MM.1S (cell line): ENCODE measurements at regions not wholly inside any gene's neighbourhood (a gene's known extent, or its start where the extent isn't known, plus 50 kb on each side); places are given as distances from the start of the nearest gene placed in this dataset.

ENCODE experiments used
- DNase-seq: peaks from one replicate; pipeline ENCODE4 v3.0.0-alpha.2; 2015
- H2AFZ ChIP-seq: fragments of 300-600 bp; sonication (generic); 2 replicates; pipeline ENCODE4 v1.6.0; 2016; ENCODE audit warnings: antibody characterized with exemption, low read length
- H3F3A ChIP-seq: fragments of 300-600 bp; sonication (generic); 2 replicates; pipeline ENCODE4 v1.6.1; 2016; ENCODE audit warnings: mild to moderate bottlenecking, antibody characterized with exemption, low read length, moderate library complexity, mixed read lengths; ENCODE audit not compliant: insufficient read depth
- H3K27ac ChIP-seq: fragments of 300-600 bp; sonication (generic); 2 replicates; pipeline ENCODE4 v1.5.1; 2016; ENCODE audit warnings: mild to moderate bottlenecking, low read length
- H3K27me3 ChIP-seq: fragments of 300-600 bp; sonication (generic); replicated peaks from 2 replicates; pipeline ENCODE4 v1.6.0; 2016; ENCODE audit warnings: low read length; ENCODE audit not compliant: insufficient read depth
- H3K36me3 ChIP-seq: fragments of 300-600 bp; sonication (generic); replicated peaks from 2 replicates; pipeline ENCODE4 v1.6.1; 2016; ENCODE audit warnings: mild to moderate bottlenecking, low read length, mixed read lengths; ENCODE audit not compliant: insufficient read depth
- H3K4me1 ChIP-seq: fragments of 300-600 bp; sonication (generic); 2 replicates; pipeline ENCODE4 v1.6.1; 2016; ENCODE audit warnings: low read length, mixed read lengths
- H3K4me2 ChIP-seq: fragments of 300-600 bp; sonication (generic); 2 replicates; pipeline ENCODE4 v1.6.0; 2016; ENCODE audit warnings: low read depth, low read length
- H3K4me3 ChIP-seq: fragments of 300-600 bp; sonication (generic); 2 replicates; pipeline ENCODE4 v1.5.1; 2016; ENCODE audit warnings: low read length, mixed read lengths
- H3K79me2 ChIP-seq: fragments of 300-600 bp; sonication (generic); 2 replicates; pipeline ENCODE4 v1.6.1; 2016; ENCODE audit warnings: mixed run types, low read length, mixed read lengths
- H3K9ac ChIP-seq: fragments of 300-600 bp; sonication (generic); 2 replicates; pipeline ENCODE4 v1.6.1; 2016; ENCODE audit warnings: low read length, mixed read lengths
- H3K9me2 ChIP-seq: fragments of 300-600 bp; sonication (generic); replicated peaks from 2 replicates; pipeline ENCODE4 v1.6.1; 2016; ENCODE audit warnings: mild to moderate bottlenecking, low read length, mixed read lengths; ENCODE audit not compliant: insufficient read depth
- H3K9me3 ChIP-seq: fragments of 300-600 bp; sonication (generic); replicated peaks from 2 replicates; pipeline ENCODE4 v1.6.1; 2016; ENCODE audit warnings: mild to moderate bottlenecking, low read length, mixed read lengths; ENCODE audit not compliant: insufficient read depth
- H4K20me1 ChIP-seq: fragments of 300-600 bp; sonication (generic); 2 replicates; pipeline ENCODE4 v1.6.1; 2016; ENCODE audit warnings: mild to moderate bottlenecking, low read length, moderate library complexity, mixed read lengths; ENCODE audit not compliant: insufficient read depth
- CTCF ChIP-seq: fragments of 300-600 bp; sonication (generic); IDR thresholded peaks from 2 replicates; pipeline ENCODE4 v1.5.1; 2016; ENCODE audit warnings: antibody characterized with exemption, low read length, mixed read lengths
- EZH2 ChIP-seq: fragments of 300-600 bp; sonication (generic); optimal IDR thresholded peaks from 2 replicates; pipeline ENCODE3; 2017; ENCODE audit warnings: low read depth, mild to moderate bottlenecking, antibody characterized with exemption, low read length, mixed read lengths
- EZH2phosphoT487 ChIP-seq: fragments of 300-600 bp; sonication (generic); IDR thresholded peaks from 2 replicates; pipeline ENCODE4 v1.6.1; 2018; ENCODE audit warnings: antibody characterized with exemption, low read length

- no peak overlapping the region for H3K4me3 ChIP-seq
- H3K9me3 ChIP-seq, result no peaks in the 10 kb centered on the region
- H3K79me2 ChIP-seq, result no peaks in the 10 kb centered on the region
- DNase-seq, result no peak
- no peaks in the 10 kb centered on the region for H3K36me3 ChIP-seq
- no peaks in the 10 kb centered on the region for H3K4me1 ChIP-seq
- no peaks in the 10 kb centered on the region for H4K20me1 ChIP-seq
- no peak overlapping the region for H3K27ac ChIP-seq
- H3K9ac ChIP-seq, result no peak overlapping the region
- no peaks in the 10 kb centered on the region for H3F3A ChIP-seq
- TF ChIP-seq EZH2phosphoT487, result no peak
- TF ChIP-seq EZH2, result no peak
- TF ChIP-seq CTCF, result no peak
- H3K9me2 ChIP-seq, result no peaks in the 10 kb centered on the region
- no peaks in the 10 kb centered on the region for H3K27me3 ChIP-seq
- no peak overlapping the region for H3K4me2 ChIP-seq
- H2AFZ ChIP-seq, result no peak overlapping the region
Measured at GRCh38 chr15:38036790-38037338, 102.4 kb downstream of the TMCO5A start.

GRCh38 chr15:38038659-38039442, 104.4 kb downstream of the TMCO5A start:
- Histone ChIP-seq H3K4me2 (no peak overlapping the region), H3K9me3 (no peaks in the 10 kb centered on the region), H3F3A (no peaks in the 10 kb centered on the region), H3K9me2 (no peaks in the 10 kb centered on the region), H4K20me1 (no peaks in the 10 kb centered on the region), H2AFZ (no peak overlapping the region), H3K9ac (no peak overlapping the region), H3K79me2 (no peaks in the 10 kb centered on the region), H3K4me1 (no peaks in the 10 kb centered on the region), H3K4me3 (no peak overlapping the region), H3K27me3 (no peaks in the 10 kb centered on the region), H3K27ac (no peak overlapping the region), H3K36me3 (no peaks in the 10 kb centered on the region)
- TF ChIP-seq CTCF, result no peak
- TF ChIP-seq EZH2, result no peak
- TF ChIP-seq EZH2phosphoT487, result no peak
- DNase-seq, result no peak

GRCh38 chr15:38040615-38041014, 106.2 kb downstream of the TMCO5A start:
- H3K4me3 ChIP-seq, result no peak overlapping the region
- H2AFZ ChIP-seq, result no peak overlapping the region
- no peaks in the 10 kb centered on the region for H4K20me1 ChIP-seq
- TF ChIP-seq CTCF, result no peak
- no peak for TF ChIP-seq EZH2phosphoT487
- no peak for TF ChIP-seq EZH2
- no peaks in the 10 kb centered on the region for H3K27me3 ChIP-seq
- H3K79me2 ChIP-seq, result no peaks in the 10 kb centered on the region
- no peaks in the 10 kb centered on the region for H3K36me3 ChIP-seq
- no peaks in the 10 kb centered on the region for H3F3A ChIP-seq
- H3K9ac ChIP-seq, result no peak overlapping the region
- no peaks in the 10 kb centered on the region for H3K4me1 ChIP-seq
- no peak for DNase-seq
- no peaks in the 10 kb centered on the region for H3K9me2 ChIP-seq
- H3K27ac ChIP-seq, result no peak overlapping the region
- no peaks in the 10 kb centered on the region for H3K9me3 ChIP-seq
- no peak overlapping the region for H3K4me2 ChIP-seq
